ENCODE measurements at regions not wholly inside any gene's neighbourhood (a gene's known extent, or its start where the extent isn't known, plus 50 kb on each side); places are given as distances from the start of the nearest gene placed in this dataset.

GRCh38 chr21:36560933-36561575, 81.1 kb upstream of the CLDN14 start (continued):
- TF ChIP-seq ZNF331 (CRISPR knock-in tag; IDR thresholded peaks at IDR 0.05; ENCODE audit: low read depth), result no peak
- TF ChIP-seq ETS1 (IDR thresholded peaks at IDR 0.05), result no peak
- TF ChIP-seq CREB1 (CRISPR knock-in tag; IDR thresholded peaks at IDR 0.05; ENCODE audit: low read depth), result no peak

GRCh38 chr21:36563341-36563926, 83.5 kb upstream of the CLDN14 start:
- Mint-ChIP-seq H3K4me3 (no peak overlapping the region), H3K27ac (no peak overlapping the region), H3K4me1 (no peaks in the 10 kb centered on the region), H3K27me3 (ENCODE audit: insufficient read depth, low read depth, poor library complexity) (peaks cover 4% of the 10 kb centered on the region), H3K36me3 (ENCODE audit: low read depth) (no peaks in the 10 kb centered on the region; the same call in 2 of the 3 replicates), H3K9me3 (peaks cover 4% of the 10 kb centered on the region; the same call in 2 of the 3 replicates)
- no peak for ATAC-seq
- no peak overlapping the region for H3K27ac ChIP-seq (ENCODE audit: low read depth)
- no peaks in the 10 kb centered on the region for H4K20me1 ChIP-seq (replicated peaks; ENCODE audit: insufficient read depth)
- no peak for DNase-seq (ENCODE audit: low spot score)
- no peak overlapping the region for H3K4me2 ChIP-seq
- no peaks in the 10 kb centered on the region for H3K36me3 ChIP-seq (ENCODE audit: insufficient read depth)
- TF ChIP-seq, protein P1, sequence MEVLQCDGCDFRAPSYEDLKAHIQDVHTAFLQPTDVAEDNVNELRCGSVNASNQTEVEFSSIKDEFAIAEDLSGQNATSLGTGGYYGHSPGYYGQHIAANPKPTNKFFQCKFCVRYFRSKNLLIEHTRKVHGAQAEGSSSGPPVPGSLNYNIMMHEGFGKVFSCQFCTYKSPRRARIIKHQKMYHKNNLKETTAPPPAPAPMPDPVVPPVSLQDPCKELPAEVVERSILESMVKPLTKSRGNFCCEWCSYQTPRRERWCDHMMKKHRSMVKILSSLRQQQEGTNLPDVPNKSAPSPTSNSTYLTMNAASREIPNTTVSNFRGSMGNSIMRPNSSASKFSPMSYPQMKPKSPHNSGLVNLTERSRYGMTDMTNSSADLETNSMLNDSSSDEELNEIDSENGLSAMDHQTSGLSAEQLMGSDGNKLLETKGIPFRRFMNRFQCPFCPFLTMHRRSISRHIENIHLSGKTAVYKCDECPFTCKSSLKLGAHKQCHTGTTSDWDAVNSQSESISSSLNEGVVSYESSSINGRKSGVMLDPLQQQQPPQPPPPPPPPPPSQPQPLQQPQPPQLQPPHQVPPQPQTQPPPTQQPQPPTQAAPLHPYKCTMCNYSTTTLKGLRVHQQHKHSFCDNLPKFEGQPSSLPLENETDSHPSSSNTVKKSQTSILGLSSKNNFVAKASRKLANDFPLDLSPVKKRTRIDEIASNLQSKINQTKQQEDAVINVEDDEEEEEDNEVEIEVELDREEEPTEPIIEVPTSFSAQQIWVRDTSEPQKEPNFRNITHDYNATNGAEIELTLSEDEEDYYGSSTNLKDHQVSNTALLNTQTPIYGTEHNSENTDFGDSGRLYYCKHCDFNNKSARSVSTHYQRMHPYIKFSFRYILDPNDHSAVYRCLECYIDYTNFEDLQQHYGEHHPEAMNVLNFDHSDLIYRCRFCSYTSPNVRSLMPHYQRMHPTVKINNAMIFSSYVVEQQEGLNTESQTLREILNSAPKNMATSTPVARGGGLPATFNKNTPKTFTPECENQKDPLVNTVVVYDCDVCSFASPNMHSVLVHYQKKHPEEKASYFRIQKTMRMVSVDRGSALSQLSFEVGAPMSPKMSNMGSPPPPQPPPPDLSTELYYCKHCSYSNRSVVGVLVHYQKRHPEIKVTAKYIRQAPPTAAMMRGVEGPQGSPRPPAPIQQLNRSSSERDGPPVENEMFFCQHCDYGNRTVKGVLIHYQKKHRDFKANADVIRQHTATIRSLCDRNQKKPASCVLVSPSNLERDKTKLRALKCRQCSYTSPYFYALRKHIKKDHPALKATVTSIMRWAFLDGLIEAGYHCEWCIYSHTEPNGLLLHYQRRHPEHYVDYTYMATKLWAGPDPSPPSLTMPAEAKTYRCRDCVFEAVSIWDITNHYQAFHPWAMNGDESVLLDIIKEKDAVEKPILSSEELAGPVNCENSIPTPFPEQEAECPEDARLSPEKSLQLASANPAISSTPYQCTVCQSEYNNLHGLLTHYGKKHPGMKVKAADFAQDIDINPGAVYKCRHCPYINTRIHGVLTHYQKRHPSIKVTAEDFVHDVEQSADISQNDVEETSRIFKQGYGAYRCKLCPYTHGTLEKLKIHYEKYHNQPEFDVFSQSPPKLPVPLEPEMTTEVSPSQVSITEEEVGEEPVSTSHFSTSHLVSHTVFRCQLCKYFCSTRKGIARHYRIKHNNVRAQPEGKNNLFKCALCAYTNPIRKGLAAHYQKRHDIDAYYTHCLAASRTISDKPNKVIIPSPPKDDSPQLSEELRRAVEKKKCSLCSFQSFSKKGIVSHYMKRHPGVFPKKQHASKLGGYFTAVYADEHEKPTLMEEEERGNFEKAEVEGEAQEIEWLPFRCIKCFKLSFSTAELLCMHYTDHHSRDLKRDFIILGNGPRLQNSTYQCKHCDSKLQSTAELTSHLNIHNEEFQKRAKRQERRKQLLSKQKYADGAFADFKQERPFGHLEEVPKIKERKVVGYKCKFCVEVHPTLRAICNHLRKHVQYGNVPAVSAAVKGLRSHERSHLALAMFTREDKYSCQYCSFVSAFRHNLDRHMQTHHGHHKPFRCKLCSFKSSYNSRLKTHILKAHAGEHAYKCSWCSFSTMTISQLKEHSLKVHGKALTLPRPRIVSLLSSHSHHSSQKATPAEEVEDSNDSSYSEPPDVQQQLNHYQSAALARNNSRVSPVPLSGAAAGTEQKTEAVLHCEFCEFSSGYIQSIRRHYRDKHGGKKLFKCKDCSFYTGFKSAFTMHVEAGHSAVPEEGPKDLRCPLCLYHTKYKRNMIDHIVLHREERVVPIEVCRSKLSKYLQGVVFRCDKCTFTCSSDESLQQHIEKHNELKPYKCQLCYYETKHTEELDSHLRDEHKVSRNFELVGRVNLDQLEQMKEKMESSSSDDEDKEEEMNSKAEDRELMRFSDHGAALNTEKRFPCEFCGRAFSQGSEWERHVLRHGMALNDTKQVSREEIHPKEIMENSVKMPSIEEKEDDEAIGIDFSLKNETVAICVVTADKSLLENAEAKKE (CRISPR knock-in tag; IDR thresholded peaks at IDR 0.05), result no peak
- TF ChIP-seq, protein P2, sequence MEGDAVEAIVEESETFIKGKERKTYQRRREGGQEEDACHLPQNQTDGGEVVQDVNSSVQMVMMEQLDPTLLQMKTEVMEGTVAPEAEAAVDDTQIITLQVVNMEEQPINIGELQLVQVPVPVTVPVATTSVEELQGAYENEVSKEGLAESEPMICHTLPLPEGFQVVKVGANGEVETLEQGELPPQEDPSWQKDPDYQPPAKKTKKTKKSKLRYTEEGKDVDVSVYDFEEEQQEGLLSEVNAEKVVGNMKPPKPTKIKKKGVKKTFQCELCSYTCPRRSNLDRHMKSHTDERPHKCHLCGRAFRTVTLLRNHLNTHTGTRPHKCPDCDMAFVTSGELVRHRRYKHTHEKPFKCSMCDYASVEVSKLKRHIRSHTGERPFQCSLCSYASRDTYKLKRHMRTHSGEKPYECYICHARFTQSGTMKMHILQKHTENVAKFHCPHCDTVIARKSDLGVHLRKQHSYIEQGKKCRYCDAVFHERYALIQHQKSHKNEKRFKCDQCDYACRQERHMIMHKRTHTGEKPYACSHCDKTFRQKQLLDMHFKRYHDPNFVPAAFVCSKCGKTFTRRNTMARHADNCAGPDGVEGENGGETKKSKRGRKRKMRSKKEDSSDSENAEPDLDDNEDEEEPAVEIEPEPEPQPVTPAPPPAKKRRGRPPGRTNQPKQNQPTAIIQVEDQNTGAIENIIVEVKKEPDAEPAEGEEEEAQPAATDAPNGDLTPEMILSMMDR (conservative IDR thresholded peaks at IDR 0.05; ENCODE audit: low read depth in 2 of 2), result no peak
- no peaks in the 10 kb centered on the region for H3F3A ChIP-seq (replicated peaks; ENCODE audit: low read depth)
- H3K9me2 ChIP-seq (ENCODE audit: insufficient read depth), result peaks cover 12% of the 10 kb centered on the region
- H3K27me3 ChIP-seq (ENCODE audit: insufficient read depth), result no peaks in the 10 kb centered on the region
- no peak overlapping the region for H2AFZ ChIP-seq
- H3K4me3 ChIP-seq, result no peak overlapping the region
- no peaks in the 10 kb centered on the region for H3K4me1 ChIP-seq (ENCODE audit: insufficient read depth)
- H3K79me2 ChIP-seq (replicated peaks; ENCODE audit: insufficient read depth), result no peaks in the 10 kb centered on the region
